ENCODE measurements at regions not wholly inside any gene's neighbourhood (a gene's known extent, or its start where the extent isn't known, plus 50 kb on each side); places are given as distances from the start of the nearest gene placed in this dataset.

DNA sequence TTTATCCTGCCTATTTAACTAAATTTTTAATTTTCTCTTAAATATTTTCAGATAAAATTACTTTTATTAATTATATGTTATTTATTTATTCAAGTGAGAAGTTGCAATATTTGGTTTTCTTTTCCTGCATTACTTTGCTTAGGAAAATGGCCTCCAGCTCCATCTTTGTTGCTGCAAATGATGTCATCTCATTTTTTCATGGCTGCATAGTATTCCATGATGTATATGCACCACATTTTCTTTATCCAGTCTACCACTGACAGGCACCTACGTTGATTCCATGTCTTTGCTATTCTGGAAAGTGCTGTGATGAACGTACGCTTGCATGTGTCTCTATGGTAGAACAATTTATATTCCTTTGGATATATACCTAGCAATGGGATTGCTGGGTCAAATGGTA lies 186.9 kb upstream of the LYPLAL1 start:
- no peak for DNase-seq (ENCODE audit: low read depth)

DNA sequence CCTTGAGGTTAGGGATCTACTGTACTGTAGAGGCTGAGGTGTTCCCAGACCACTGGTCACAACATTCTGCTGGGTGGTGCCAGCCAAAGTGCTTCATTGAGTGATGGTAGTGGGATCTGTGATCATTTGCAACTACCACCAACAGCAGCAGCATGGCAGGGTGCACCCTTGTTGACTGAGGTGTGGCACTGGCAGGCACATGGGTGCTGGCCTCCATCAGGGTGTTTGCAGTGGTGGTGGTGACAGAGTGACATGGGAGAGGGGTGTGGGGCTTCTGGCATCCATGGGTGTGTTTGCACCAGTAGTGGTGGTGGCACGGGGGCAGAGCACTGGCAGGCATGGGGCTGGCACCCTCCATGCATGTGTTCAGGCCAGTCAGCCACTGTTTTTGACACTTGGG lies 183.7 kb upstream of the LYPLAL1 start:
- no peak for DNase-seq (ENCODE audit: low read depth)

DNA sequence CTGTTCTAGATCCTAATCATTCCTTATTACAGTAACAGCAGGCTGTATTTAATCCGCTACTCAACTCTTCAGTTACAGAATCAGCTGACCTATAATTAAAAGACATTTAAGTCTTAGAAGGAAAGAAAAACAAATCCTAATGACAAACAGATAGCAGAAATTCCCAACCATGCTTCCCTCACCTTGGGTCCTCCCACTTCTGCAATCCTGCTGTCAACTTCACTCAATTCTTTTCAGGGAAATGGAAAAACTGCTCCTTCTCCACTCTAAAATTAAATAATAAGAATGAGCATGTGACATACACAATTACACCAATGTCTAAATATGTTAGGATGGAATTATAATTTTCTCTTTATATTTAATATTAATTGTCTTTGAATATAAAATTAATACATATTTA lies 182.6 kb upstream of the LYPLAL1 start:
- DNase-seq (ENCODE audit: low read depth), result no peak

DNA sequence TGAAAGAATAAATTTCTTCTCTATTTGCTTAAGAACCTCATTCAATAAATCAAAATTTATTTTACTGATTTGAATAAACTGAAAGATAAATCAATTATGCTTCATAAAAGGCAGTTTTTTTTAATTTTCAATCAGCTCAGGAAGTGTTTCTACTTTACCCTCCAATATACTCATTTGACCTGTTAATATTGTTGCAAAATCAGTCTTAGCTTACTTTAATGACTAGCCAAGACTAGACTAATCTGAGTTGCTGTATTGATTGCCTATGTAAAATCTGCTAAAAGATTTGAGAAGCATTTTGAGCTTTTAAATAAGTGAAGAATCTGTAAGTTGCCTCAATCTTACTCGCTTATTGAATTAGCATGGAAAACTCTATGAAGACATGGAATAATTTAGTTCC lies 179.1 kb upstream of the LYPLAL1 start:
- no peak for DNase-seq (ENCODE audit: low read depth)

DNA sequence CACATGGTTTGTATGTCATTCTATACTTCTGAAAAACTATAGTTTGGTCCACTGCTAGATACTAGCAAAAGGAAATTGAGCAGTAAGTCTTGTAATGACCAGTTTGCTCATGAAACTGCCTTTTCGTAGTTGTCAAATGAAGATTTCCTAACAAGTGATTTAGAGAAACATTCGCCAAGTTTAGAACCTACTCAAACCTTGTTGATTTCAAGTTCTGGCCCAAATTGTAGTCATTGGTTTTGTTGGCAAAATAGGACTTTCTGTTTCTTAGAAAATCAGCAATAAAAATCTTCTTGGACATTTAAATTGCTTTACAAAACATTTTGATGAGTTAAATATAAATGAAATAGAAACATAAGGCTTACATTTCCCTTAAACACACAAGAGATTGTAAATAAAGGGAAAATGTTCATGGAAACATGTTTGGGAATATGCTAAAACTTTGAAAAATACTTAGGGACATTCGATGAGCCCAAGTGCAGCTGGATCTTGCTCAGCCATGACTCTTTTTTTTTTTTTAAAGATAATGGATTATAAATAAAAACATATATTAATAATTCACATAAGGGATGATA lies 178.5 kb upstream of the LYPLAL1 start:
- peak; percentile 59 for DNase-seq (ENCODE audit: low read depth)

DNA sequence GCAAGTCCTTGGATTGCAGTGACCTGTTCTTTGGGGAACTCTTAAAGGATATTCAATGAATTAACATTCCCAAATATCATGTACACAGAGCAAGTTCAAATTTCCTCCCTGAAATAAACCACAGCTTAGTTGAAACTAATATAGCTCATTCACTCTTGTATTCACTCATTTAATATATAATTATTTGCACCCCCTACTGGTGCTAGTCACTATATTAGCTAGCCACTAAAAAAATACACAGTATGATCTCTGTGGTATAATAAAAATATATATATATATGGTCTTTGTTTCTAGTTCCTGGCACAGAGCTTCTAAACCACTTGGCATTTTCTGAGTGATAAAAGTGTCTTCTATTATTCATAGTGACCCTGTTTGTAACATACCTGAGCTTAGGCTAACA lies 177.3 kb upstream of the LYPLAL1 start:
- DNase-seq (ENCODE audit: low read depth), result no peak

DNA sequence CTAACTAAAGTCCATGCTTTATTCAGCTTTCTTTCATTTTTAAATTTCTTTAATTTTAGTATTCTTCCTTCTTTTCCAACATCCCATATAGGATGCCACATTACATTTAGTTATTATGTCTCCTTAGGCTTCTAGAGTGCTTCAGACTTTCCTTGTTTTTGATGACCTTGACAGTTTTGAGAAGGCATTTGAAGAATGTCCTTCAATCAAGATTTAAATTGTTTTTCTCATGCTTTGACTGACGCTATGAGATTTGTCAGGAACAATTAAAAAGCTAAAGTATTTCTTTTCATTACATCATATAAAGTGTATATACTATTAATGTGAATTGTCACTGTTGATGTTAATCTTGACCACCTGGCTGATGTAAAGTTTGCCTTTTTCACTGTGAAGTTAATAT lies 173.7 kb upstream of the LYPLAL1 start:
- DNase-seq (ENCODE audit: low read depth), result no peak

DNA sequence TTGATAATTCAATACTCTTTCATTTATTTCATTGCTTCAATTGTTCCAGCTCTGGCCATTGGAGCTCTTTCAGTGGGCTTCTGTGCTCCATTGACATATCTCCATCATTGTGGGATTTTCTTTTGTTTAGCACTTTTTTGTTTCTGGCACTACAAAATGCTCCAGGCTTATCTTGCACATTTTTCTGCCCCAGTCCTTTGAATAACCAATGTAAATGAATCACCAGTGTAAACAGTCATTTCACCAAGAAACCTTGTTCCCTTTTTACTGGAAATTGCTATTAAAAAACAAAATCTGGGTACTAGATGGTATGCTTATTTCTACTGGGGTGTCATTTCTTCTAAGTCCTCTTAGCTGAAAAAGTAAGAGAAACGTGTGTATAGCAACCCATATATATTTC lies 173.0 kb upstream of the LYPLAL1 start:
- DNase-seq (ENCODE audit: low read depth), result no peak

DNA sequence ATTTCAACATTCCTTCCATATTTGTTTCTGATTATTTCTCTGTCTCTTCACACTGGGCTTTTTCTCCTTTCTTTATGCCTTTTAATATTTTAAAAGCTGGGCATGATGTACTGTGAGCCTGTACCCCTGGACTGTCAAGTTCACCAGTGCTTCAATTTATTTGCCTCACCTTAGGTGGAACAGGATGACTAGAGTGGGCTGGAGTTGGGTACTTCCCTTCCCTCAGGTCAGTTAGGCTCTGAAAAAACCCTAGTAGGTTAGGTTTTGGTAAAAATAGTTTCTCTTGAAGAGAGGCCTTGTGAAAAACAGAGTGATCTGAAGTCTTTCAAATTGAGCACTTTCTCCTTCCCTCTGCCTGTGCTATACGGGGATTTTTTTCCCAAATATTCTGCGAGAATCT lies 163.0 kb upstream of the LYPLAL1 start:
- DNase-seq (ENCODE audit: low read depth), result no peak

DNA sequence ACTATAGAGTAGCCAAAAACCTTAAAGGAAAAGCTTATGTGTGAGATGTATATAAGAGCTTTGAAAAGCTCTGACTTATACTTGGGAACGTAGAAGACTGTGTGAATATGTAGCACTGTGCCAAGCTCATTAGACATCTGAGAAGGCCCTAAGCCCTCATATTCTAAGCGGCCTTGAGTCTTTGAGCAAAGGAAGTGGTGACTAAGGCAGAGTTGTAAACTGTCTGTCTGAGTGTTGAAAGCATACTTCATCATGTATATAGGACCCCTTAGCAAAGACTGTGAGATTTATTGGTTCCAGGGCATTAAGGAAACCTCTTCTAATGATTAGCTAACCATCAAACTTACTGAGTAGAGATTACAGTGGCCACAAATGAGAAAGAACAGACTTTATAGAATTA lies 153.3 kb upstream of the LYPLAL1 start:
- no peak for DNase-seq (ENCODE audit: low read depth)

DNA sequence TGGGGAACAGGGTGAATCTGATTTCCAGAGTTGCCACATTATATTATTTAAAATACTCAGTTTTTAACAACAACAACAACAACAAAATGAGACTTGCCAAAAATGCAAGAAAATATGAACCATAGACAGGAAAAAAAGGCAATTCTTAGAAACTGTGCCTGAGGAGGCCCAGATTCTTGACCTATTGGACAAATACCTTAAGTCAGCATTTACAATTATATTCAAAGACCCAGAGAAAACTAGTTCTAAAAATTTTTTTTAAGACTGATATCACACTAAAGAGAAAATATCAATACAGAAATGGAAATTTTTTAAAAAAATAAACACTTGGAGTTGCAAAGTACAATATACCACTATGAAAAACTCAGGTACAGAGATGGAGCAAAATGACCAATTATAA lies 152.8 kb upstream of the LYPLAL1 start:
- DNase-seq (ENCODE audit: low read depth), result no peak

DNA sequence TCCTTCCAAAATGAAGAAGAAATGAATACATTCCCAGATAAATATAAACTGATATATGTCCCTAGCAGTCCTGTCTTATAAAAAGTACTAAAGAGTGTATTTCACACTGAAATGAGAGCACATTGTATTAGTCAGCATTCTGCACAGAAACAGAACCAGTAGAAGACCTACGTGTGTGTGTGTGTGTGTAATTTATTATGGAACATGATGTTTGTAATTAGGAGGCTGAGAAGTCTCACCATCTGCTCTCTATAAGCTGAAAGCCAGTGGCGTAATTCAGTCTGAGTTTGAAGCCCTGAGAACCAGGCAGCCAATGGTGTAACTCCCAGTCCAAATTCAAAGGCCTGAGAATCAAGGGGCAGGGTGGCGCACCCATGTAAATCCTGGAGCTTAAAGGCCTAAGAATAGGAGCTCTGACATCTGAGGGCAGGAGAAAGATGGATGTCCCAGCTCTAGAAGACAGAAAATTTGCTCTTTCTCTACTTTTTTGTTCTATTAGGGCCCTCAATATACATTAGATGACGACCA lies 146.5 kb upstream of the LYPLAL1 start:
- no peak for DNase-seq (ENCODE audit: low read depth)

DNA sequence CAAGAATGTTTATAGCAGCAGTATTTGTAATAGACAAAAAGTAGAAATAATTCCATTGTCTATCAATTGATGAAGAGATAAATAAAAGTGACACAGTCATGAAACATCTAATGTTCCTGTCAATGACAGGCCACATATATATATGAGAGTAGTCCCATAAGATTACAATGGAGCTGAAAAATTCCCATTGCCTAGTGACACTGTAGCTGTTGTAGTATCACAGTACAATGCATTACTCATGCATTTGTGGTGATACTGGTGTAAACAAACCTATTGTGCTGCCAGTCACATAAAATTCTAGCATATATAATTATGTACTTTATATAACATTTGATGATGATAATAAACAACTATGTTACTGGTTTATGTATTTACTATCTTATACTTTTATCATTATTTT lies 141.9 kb upstream of the LYPLAL1 start:
- DNase-seq (ENCODE audit: low read depth), result no peak

DNA sequence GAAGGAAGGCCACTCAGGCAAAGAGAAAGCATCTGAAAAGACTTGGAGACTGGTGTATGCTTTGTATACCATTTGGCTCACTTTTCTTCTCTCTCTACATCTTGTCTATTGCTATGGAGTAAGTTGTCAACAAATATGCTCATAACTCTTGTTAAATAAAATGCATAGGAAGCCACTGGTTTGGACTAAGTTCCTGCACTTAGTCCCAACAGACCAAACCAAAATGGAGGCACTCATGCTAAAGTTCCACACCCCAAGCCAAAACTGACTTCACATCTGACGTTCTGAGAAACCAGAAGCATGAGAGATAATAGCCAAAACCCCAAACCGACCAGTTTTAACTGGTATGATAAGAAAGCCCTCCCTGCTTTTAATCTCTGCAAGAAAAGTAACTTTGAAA lies 135.3 kb upstream of the LYPLAL1 start:
- DNase-seq (ENCODE audit: low read depth), result no peak

DNA sequence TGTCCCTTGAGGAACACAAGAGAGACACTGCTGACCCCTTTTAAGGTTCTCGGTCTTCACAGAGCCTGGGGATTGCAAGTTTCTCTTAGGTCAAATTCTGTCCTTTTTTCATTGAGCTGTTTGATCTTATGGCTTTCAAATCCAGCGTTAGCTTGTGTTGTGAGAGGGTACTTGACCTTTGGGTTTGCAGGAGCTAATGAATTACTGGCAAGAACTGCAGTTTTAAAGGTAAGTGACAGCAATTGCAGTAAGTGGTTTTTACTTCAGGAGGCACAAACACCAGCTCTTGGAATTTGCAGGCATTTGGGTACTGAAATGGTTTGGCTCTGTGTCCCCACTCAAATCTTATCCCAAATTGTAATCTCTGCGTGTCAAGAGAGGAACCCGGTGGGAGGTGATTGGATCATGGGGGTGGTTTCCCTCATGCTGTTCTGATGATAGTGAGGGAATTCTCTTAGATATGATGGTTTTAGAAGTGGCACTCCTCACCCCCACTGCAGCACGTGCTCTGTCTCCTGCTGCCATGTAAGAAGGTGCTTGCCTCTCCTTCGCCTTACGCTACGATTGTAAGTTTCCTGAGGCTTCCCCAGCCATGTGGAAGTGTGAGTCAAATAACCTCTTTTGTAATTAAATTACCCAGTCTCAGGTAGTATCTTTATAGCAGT lies 134.5 kb upstream of the LYPLAL1 start:
- DNase-seq (ENCODE audit: low read depth), result no peak

DNA sequence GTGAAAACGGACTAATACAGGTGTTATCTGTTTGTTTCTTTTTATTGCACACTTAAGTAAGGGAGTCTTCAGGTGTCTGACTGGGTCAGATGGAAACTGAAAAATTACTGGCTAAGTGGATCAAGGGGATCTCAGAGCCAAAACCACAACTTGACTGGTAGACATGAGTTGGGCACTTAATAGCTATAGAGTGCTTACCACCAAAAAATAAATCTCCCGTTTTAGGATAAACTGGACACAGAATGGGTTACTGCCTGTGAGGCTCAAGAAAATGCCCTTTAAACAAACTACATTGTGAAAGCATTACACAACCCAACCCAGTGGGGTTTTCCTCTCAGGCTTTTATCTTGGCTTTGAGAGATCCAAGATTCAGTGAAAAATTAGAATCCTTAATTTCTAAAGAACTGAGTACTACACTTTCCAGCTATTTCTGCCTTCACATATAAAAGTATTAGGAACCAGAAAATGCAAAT lies 134.0 kb upstream of the LYPLAL1 start:
- no peak for DNase-seq (ENCODE audit: low read depth)

DNA sequence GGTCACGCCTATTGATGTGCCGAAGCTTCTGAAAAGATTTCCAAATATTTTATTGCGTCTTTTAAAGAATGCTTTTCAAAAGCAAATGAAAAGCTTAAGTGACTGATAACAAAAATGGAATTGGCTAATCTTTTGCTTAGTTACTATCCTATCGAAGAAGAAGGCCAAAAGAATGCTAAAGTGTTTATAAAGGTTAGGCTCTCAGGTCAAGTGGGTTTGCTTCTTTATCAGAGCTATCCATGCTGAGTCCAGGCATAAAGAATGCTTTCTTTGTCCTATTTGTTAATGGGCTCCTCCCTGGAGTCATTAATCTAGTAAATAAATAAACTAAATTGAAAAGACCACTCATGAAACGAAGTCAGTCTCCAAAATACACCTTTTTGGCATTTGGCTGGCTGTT lies 133.4 kb upstream of the LYPLAL1 start:
- no peak for DNase-seq (ENCODE audit: low read depth)

DNA sequence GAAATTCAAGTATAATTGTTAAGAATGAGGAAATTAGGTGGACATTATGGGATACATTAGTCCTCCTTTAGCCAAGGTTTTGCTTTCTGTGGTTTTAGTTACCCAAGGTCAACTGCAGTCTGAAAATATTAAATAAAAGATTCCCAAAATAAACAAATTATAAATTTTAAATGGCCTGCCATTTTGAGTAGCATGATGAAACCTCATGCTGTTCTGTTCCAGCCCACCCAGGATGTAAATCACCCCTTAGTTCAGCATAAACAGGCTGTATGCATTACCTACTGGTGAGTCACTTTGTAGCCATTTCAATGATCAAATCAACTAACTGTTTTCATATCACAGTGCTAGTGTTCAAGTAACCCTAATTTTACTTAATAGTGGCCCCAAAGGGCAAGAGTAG lies 132.5 kb upstream of the LYPLAL1 start:
- no peak for DNase-seq (ENCODE audit: low read depth)

DNA sequence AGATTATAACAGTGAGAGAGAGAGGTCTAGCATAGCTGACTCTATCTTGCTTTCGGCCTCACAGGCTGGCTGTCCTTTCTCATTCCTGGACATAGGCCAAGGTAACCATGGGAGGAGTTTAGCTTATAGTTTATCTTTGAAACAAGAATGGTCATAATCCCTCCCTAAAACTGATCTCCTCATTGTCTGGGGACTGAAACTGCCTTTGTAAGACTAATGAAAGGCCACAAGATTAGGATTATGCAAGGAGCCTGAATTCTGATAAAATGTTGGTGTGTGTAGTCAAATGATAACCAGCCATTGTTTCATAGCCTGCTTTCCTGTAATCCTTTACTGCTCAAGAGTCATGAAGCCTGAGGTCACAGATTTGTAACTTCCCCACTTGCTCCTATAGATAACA lies 131.9 kb upstream of the LYPLAL1 start:
- DNase-seq (ENCODE audit: low read depth), result no peak

DNA sequence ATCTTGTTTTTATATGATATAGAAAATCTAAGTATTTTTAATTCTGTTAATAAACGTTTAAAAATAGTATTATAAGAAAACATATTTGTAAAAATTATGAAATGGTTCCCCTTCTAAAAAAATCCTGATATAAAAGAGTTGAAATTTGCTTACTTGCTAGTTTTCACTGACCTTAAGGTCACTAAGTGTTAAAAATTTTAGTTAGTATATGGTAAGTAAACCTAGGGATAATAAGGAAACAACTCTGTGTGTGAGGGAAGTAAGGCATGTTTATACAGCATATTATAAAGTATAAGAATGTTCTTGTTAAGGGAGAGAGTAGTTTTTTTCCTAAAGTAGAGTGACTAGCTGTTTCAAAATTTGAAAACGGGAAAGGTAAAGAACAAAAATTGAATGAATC lies 130.9 kb upstream of the LYPLAL1 start:
- DNase-seq (ENCODE audit: low read depth), result no peak

DNA sequence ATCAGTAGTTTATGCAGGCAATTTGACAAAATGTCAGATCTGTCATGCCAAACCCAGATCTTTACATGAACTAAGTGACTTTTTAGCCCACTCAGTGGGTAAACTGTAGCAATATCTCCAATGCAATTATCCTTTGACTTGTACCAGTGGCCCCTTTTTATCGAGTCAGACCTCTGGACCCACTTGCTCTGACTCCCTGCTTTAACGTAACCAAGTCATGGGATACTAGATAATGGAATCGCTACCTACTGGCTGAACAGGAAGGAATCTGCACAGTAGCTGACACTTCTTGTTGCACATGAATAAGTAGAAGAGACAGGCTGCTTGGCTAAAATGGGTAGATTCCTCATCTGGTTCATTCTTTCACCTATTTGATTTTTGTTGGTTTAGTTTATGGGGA lies 128.4 kb upstream of the LYPLAL1 start:
- no peak for DNase-seq (ENCODE audit: low read depth)

DNA sequence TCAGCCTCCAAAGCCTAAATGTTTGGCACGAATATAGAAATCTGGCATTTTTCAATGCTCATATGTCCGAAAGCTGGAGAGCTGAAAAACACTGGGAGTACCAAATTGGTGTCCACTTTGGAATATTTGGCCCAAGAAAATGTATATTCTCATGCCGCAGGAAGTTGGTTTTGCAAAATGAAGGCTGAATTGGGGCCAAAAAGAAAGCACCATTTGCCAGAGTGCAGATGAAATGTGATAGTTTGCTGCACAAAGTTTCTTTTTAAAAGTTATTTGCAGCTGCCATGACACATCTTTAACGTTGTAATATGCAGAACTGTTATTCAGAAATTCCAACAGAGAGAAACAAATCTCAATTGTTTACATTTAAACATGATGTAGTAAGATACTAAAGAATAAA lies 124.2 kb upstream of the LYPLAL1 start:
- peak; percentile 19 for DNase-seq (ENCODE audit: low read depth)

DNA sequence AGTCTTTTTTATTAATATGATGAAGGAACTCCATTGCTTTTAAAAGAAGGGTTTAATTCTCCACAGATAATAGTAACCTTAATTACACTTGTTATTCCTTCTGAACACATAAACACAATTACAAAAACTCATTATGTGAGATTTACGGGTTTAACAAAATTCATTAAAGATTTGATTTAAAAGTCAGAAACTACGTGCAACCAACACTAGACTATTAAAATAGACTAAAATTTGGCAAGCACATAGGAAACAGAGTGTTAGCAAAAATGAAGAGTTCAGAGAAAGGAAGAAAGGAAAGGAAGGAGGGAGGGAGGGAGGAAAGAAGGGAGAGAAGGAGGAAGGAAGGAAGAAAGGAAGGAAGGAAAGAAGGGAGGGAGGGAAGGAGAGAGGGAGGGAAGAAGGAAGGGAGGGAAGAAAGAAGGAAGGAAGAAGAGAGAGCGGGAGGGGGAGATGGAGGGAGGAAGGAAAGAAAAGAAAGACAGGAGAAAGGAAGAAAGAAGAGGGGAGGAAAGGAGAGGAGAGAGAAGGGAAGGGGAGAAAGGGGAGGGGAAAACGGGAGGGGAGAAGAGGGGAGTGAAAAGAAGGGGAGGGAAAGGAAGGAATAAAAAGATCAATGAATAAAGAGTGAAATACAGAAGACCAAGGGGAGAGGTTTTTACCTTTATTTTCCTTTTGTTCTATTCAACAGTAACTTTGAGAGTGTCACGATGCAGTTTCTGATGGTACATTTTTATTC lies 123.4 kb upstream of the LYPLAL1 start:
- no peak for DNase-seq (ENCODE audit: low read depth)
